ENCODE measurements at regions not wholly inside any gene's neighbourhood (a gene's known extent, or its start where the extent isn't known, plus 50 kb on each side); places are given as distances from the start of the nearest gene placed in this dataset.

- TF ChIP-seq ZNF347 (CRISPR knock-in tag; IDR thresholded peaks at IDR 0.05; ENCODE audit: low read depth) (no peak), AFF4 (CRISPR knock-in tag; IDR thresholded peaks at IDR 0.05) (no peak)
- TF ChIP-seq, protein P1, sequence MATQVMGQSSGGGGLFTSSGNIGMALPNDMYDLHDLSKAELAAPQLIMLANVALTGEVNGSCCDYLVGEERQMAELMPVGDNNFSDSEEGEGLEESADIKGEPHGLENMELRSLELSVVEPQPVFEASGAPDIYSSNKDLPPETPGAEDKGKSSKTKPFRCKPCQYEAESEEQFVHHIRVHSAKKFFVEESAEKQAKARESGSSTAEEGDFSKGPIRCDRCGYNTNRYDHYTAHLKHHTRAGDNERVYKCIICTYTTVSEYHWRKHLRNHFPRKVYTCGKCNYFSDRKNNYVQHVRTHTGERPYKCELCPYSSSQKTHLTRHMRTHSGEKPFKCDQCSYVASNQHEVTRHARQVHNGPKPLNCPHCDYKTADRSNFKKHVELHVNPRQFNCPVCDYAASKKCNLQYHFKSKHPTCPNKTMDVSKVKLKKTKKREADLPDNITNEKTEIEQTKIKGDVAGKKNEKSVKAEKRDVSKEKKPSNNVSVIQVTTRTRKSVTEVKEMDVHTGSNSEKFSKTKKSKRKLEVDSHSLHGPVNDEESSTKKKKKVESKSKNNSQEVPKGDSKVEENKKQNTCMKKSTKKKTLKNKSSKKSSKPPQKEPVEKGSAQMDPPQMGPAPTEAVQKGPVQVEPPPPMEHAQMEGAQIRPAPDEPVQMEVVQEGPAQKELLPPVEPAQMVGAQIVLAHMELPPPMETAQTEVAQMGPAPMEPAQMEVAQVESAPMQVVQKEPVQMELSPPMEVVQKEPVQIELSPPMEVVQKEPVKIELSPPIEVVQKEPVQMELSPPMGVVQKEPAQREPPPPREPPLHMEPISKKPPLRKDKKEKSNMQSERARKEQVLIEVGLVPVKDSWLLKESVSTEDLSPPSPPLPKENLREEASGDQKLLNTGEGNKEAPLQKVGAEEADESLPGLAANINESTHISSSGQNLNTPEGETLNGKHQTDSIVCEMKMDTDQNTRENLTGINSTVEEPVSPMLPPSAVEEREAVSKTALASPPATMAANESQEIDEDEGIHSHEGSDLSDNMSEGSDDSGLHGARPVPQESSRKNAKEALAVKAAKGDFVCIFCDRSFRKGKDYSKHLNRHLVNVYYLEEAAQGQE (IDR thresholded peaks at IDR 0.05; ENCODE audit: borderline replicate concordance), result no peak
- TF ChIP-seq, protein P1 (CRISPR knock-in tag; IDR thresholded peaks at IDR 0.05; ENCODE audit: low read depth), result no peak
These were observed 914.3 kb upstream of the C9orf72 start for GRCh38 chr9:28487561-28487960.

Measured in K562 (cell line).